GM12878 (cell line): ENCODE measurements at regions not wholly inside any gene's neighbourhood (a gene's known extent, or its start where the extent isn't known, plus 50 kb on each side); places are given as distances from the start of the nearest gene placed in this dataset.

Experiments used
- ATAC-seq: fragments of 200-7000 bp; cut with Tn5 transposase; 3 replicates; pipeline ENCODE4 v1.9.1; 2020; ENCODE audit warnings: mild to moderate bottlenecking, moderate library complexity
- BruUV-seq: library from RNA; stranded (reverse); fragments of 400-500 nt; replicated peaks from 2 replicates; lab custom pipeline; 2021; lab: Mats Ljungman, UMichigan
- CTCF ChIA-PET: fragments of 300-600 bp; sonication (Branson Sonifier 250); formaldehyde crosslinking; extraction: SDS; loops from one replicate; lab custom pipeline; 2021; ENCODE audit warnings: inconsistent platforms; lab: Yijun Ruan, JAX
- POLR2A ChIA-PET: fragments of 350-600 bp; formaldehyde crosslinking; extraction: SDS; loops from one replicate; lab custom pipeline; 2021; ENCODE audit warnings: inconsistent platforms; lab: Charles Lee
- RAD21 ChIA-PET: fragments of 300-600 bp; sonication (Branson Sonifier 250); formaldehyde crosslinking; loops from one replicate; lab custom pipeline; 2023; ENCODE audit warnings: antibody characterized with exemption; ENCODE audit not compliant: unreplicated experiment; lab: Charles Lee
- SMC1A ChIA-PET: fragments of 300-600 bp; sonication (Branson Sonifier 250); formaldehyde crosslinking; loops from one replicate; lab custom pipeline; 2023; ENCODE audit not compliant: unreplicated experiment, uncharacterized antibody; lab: Charles Lee
- DNase-seq: peaks from one replicate; pipeline ENCODE4 v3.0.0-alpha.2; 2011; ENCODE audit warnings: low read depth, low spot score
- FAIRE-seq: peaks from 3 replicates; lab custom pipeline; 2011; peaks lifted over from hg19 to GRCh38; lab: Jason Lieb, UNC
- H2AFZ ChIP-seq: 2 replicates; pipeline ENCODE4 v1.6.0; 2011; ENCODE audit warnings: low read depth, low read length, control low read depth; ENCODE audit not compliant: control insufficient read depth
- H3K27ac ChIP-seq: 2 replicates; pipeline ENCODE4 v1.5.1; 2011; ENCODE audit warnings: control low read depth; ENCODE audit not compliant: control insufficient read depth, insufficient read depth
- H3K27me3 ChIP-seq, 2 experiments: replicated peaks in 1 of 2; 2 replicates each; pipeline versions ENCODE4 v1.6.0 to v1.6.1; 2011; ENCODE audit warnings: low read length in 1 of 2; ENCODE audit not compliant: control insufficient read depth in 2 of 2, insufficient read depth in 2 of 2
- H3K36me3 ChIP-seq, 2 experiments: 2 replicates each; pipeline ENCODE4 v1.5.1; 2011; ENCODE audit warnings: low read length in 1 of 2; ENCODE audit not compliant: control insufficient read depth in 2 of 2, insufficient read depth in 2 of 2
- H3K4me1 ChIP-seq: 2 replicates; pipeline ENCODE4 v1.6.1; 2011; ENCODE audit warnings: mild to moderate bottlenecking, low read length, moderate library complexity, mixed read lengths; ENCODE audit not compliant: control insufficient read depth, insufficient read depth
- H3K4me2 ChIP-seq: 2 replicates; pipeline ENCODE4 v1.6.0; 2011; ENCODE audit warnings: control low read depth; ENCODE audit not compliant: control insufficient read depth, insufficient read depth
- H3K4me3 ChIP-seq: fragments of 200-600 bp; sonication (generic); 2 replicates; pipeline ENCODE4 v1.5.1; 2016
- H3K79me2 ChIP-seq: 2 replicates; pipeline ENCODE4 v1.6.0; 2011; ENCODE audit warnings: low read length; ENCODE audit not compliant: control insufficient read depth, insufficient read depth
- H3K9ac ChIP-seq: 2 replicates; pipeline ENCODE4 v1.8.0; 2011; ENCODE audit warnings: low read length, control low read depth, mixed read lengths; ENCODE audit not compliant: control insufficient read depth, insufficient read depth
- H3K9me3 ChIP-seq: replicated peaks from 3 replicates; pipeline ENCODE4 v1.5.1; 2011; ENCODE audit warnings: mild to moderate bottlenecking, low read length; ENCODE audit not compliant: control insufficient read depth, insufficient read depth
- H4K20me1 ChIP-seq: 2 replicates; pipeline ENCODE4 v1.6.0; 2011; ENCODE audit not compliant: control insufficient read depth, insufficient read depth
- BHLHE40 ChIP-seq, 2 experiments: fragments of 450-650 bp in 1 of 2; IDR thresholded peaks; 2 replicates each; pipeline ENCODE4 v1.6.1; 2011 to 2017; ENCODE audit warnings: low read depth in 2 of 2, borderline replicate concordance in 1 of 2, improper control_type of control experiment in 1 of 2, low read length in 1 of 2, mild to moderate bottlenecking in 1 of 2
- CHD2 ChIP-seq: IDR thresholded peaks from 2 replicates; pipeline ENCODE4 v1.6.1; 2011; ENCODE audit warnings: low read depth, low read length, improper control_type of control experiment, borderline replicate concordance
- KLF5 ChIP-seq: fragments of 450-650 bp; IDR thresholded peaks from 2 replicates; pipeline ENCODE4 v1.6.1; 2014; ENCODE audit warnings: mild to moderate bottlenecking; ENCODE audit not compliant: partially characterized antibody
- MTA3 ChIP-seq: IDR thresholded peaks from 2 replicates; pipeline ENCODE4 v1.6.1; 2012; ENCODE audit warnings: low read length, inconsistent platforms, borderline replicate concordance
- NBN ChIP-seq: fragments of 450-650 bp; IDR thresholded peaks from 2 replicates; pipeline ENCODE4 v1.6.1; 2016
- NRF1 ChIP-seq: conservative IDR thresholded peaks from 2 replicates; pipeline ENCODE4 v1.6.1; 2011; ENCODE audit warnings: mild to moderate bottlenecking, low read depth, low read length, improper control_type of control experiment
- REST ChIP-seq: IDR thresholded peaks from 2 replicates; pipeline ENCODE4 v1.6.1; 2012; ENCODE audit warnings: mild to moderate bottlenecking, low read depth, low read length
- SMAD5 ChIP-seq: IDR thresholded peaks from 2 replicates; pipeline ENCODE4 v1.6.1; 2016; ENCODE audit warnings: antibody characterized with exemption, low read depth
- SREBF1 ChIP-seq: IDR thresholded peaks from 2 replicates; pipeline ENCODE4 v1.6.1; 2012; ENCODE audit warnings: mild to moderate bottlenecking, low read length
- SREBF2 ChIP-seq: IDR thresholded peaks from 2 replicates; pipeline ENCODE4 v1.6.1; 2012; ENCODE audit warnings: mild to moderate bottlenecking, low read length
- ZBTB33 ChIP-seq: fragments of 450-650 bp; IDR thresholded peaks from 2 replicates; pipeline ENCODE4 v1.6.1; 2017; ENCODE audit warnings: mild to moderate bottlenecking
- ZBTB40 ChIP-seq: fragments of 450-650 bp; IDR thresholded peaks from 2 replicates; pipeline ENCODE4 v1.6.1; 2016; ENCODE audit warnings: mild to moderate bottlenecking, moderate library complexity, borderline replicate concordance
- ZNF384 ChIP-seq: IDR thresholded peaks from 2 replicates; pipeline ENCODE4 v1.6.1; 2012; ENCODE audit warnings: low read depth, mild to moderate bottlenecking, low read length, improper control_type of control experiment, borderline replicate concordance
- ZNF622 ChIP-seq: fragments of 450-650 bp; IDR thresholded peaks from 2 replicates; pipeline ENCODE4 v1.6.1; 2017; ENCODE audit warnings: mild to moderate bottlenecking, inconsistent platforms
- WGBS: methylation state at CpG from one replicate; pipeline ENCODE4 v1.1.6; 2016; ENCODE audit warnings: low lambda C conversion rate; ENCODE audit not compliant: insufficient replicate concordance, insufficient coverage; ENCODE audit errors: missing lambda C conversion rate; 5-methylcytosine and 5-hydroxymethylcytosine counted together
- in situ Hi-C: fragments of 300-500 bp; cut with MboI; formaldehyde crosslinking; loops from 9 replicates; pipeline ENCODE4 v1.14.3; 2018; ENCODE audit warnings: mixed read lengths
- intact Hi-C: fragments of 100-400 bp; cut with micrococcal nuclease; formaldehyde crosslinking; loops from one replicate; pipeline ENCODE4 v1.14.2; 2022; ENCODE audit not compliant: unreplicated experiment

GRCh38 chr18:78561757-78562510, 417.7 kb upstream of the SALL3 start:
- ATAC-seq: no peak
- POLR2A ChIA-PET: no interaction called here
- SMC1A ChIA-PET: no interaction called here
- no TSS peak for BruUV-seq
- Histone ChIP-seq H3K27me3 (no peaks in the 10 kb centered on the region), H3K9ac (no peak overlapping the region), H3K9me3 (no peaks in the 10 kb centered on the region; the same call in 2 of the 3 replicates), H4K20me1 (no peaks in the 10 kb centered on the region), H3K4me2 (no peak overlapping the region), H2AFZ (no peak overlapping the region), H3K27ac (no peak overlapping the region), H3K79me2 (no peaks in the 10 kb centered on the region), H3K4me3 (no peak overlapping the region), H3K36me3 (no peaks in the 10 kb centered on the region), H3K4me1 (no peaks in the 10 kb centered on the region)
- CTCF ChIA-PET: no interaction called here
- intact Hi-C loops (no loop called here), in situ Hi-C loops (no loop called here)
- RAD21 ChIA-PET: no interaction called here
- DNase-seq: no peak
- no peak for FAIRE-seq
- WGBS: 61% methylated on average over 22 of the region's 22 CpGs
- no peak for TF ChIP-seq NBN
- TF ChIP-seq SMAD5: no peak
- TF ChIP-seq MTA3: no peak
- no peak for TF ChIP-seq ZNF384
- TF ChIP-seq KLF5: no peak
- TF ChIP-seq ZBTB40: no peak
- TF ChIP-seq SREBF1: no peak
- TF ChIP-seq SREBF2: no peak
- TF ChIP-seq ZBTB33: no peak
- no peak for TF ChIP-seq REST
- no peak for TF ChIP-seq NRF1
- TF ChIP-seq ZNF622: no peak
- no peak for TF ChIP-seq CHD2
- no peak for TF ChIP-seq BHLHE40 (IDR thresholded peaks at IDR 0.05; ENCODE audit: borderline replicate concordance in 1 of 2, low read depth in 2 of 2, low read length in 1 of 2)
